ENCODE measurements at regions not wholly inside any gene's neighbourhood (a gene's known extent, or its start where the extent isn't known, plus 50 kb on each side); places are given as distances from the start of the nearest gene placed in this dataset.
"Not testable (repeated sequence)": the region's sequence is repeated elsewhere in the genome, so short reads cannot be mapped to it uniquely, and the experiment has no call there.

DNA sequence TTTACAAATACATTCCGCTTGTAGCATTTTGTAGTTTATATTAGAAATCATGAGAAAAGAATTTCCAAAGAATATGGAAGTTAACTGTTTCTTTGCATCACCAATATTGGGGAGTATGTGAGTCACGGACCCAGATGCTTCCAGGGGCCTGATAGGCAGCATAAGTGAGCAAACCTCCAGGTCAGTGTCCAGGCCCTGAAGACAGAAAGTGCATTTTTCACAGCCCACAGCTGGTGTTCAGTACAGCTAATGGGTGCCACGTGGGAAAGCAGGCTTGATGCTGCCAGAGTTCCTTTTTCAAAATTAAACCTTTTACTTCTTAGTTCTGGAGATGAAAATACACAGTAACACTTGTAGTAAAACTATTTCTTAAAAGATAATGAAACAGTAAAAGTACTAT, 454.4 kb upstream of the ACTBL2 start:
- no peak for DNase-seq

DNA sequence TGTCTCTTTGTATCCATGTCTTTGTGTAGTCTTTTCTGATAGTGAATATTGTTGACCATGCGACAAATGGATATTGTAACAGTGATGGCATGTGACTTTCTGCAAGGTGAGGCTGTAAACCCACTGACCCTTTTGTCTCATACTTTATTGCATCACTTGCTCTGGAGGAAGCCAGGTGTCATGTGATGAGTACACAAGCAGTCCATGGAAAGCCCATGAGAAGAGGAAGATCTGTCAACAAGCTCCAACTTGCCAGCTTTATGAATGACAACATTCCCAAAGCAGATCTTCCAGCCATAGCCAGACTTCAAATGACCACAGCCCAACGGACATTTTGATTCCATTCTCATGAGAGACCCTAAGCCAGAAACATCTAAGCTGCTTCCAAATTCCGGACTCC, 450.1 kb upstream of the ACTBL2 start:
- DNase-seq = no peak

DNA sequence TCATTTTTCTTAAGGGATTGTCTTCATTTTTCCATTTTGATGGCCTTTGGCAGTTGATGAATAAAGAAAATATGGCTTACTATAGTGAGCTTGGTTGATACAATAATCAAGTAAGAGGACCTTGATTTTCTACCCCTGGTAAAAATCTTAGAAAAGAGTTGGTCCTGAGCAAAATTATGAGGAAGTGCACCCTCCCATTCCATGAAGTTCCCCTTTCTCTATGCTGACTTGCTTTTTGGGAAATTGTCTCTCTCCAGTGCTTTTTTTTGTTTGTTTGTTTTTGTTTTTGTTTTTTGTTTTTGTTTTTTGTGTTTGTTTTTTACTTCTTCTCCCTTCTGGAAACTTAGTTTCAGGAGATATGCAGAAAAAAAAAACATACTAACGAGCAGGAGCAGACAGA, 449.2 kb upstream of the ACTBL2 start:
- DNase-seq = no peak

DNA sequence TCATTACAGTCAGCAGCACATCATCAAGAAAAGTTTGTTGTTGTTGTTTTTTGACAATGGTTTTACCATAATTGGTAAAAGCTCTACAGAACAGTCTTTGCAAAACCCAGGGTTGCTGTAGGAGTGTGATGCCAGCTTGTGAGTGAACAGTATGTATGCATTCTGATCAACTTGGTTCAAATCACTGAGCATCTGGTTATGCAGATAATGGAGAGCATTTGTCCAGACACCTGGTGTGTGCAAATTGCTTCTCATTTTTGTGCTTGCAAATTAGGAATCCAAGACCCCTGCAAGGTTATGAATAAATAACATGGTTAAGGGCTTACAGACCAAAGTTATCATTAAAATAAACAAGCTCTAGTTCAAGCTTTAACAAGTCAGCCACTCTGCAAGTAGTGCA, 448.7 kb upstream of the ACTBL2 start:
- DNase-seq = no peak

DNA sequence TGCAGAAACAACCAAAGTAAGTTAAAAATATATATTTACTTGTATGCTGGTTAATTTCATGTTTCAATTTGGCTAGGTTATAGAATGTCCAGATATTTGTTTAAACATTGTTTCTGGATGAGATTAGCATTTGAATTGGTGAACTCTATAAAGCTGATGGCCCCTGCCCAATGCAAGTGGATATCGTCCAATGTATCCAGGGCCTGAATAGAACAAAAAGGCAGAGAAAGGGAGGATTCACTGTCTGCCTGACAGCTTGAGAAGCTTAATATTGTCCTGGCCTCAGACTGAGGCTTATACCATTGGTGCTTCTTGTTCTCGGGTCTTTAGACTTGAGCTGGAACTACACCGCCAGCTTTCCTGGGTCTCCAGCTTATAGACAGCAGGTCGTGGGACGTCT, 446.7 kb upstream of the ACTBL2 start:
- DNase-seq = no peak

DNA sequence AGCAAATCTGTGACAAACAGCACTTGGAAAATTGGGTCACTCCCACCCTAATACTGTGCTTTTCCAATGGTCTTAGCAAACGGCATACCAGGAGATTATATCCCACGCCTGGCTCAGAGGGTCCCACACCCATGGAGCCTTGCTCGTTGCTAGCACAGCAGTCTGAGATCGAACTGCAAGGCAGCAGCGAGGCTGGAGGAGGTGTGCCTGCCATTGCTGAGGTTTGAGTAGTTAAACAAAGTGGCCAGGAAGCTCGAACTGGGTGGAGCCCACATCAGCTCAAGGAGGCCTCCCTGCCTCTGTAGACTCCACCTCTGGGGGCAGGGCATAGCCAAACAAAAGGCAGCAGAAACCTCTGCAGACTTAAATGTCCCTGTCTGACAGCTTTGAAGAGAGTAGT, 440.5 kb upstream of the ACTBL2 start:
- DNase-seq = not testable (repeated sequence)

DNA sequence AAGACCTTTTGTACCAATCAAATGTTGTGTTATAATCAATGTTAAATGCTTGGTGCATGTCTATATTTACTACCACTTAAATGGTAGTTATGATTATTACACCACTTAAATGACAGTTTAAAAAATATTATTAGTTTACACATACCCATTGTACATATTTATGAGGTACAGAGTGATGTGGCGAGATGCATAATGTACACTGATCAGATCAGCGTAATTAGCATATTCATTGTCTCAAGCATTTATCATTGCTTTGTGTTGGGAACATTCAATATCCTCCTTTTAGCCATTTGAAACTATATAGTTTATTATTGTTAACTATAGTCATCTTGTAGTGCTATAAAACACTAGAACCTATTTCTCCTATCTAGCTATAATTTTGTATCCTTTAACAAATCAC, 434.4 kb upstream of the ACTBL2 start:
- no peak for DNase-seq

DNA sequence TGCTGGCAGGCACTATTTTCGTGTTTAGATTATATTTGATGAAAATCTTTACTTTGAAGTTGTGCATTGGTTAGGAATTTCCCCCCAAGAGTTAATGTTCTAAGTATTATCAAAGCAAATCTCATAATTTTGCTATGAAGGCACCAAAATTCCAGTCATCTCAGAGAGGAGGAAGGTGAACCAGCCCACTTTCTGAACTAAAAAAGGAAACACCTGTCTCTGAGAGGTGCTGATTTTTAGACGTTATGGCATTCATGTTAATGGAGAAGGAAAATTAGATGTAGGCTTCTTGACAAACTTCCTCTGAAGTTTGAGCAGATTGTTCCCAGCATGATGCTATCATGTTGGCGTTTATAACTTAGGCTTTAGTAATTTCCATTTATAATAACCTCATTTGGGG, 432.9 kb upstream of the ACTBL2 start:
- no peak for DNase-seq

DNA sequence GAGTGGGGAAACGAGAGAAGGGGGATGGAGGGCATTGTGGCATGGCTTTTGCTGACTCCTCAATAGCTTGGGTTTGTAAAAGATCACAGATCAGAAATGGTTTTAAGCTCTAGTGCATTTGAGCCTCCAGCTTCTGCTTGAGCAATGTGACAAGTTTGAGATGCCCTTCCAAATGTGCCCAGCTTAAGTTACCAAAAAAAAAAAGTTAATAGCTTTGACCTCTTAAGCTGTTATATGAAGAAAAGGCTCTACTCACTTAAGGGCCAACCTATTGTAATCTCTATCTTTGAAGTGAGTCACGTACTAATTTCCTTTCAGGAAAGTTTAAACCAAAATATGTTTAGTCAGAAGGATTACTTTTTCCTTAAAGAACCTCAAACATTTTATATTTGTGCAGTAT, 428.8 kb upstream of the ACTBL2 start:
- no peak for DNase-seq

DNA sequence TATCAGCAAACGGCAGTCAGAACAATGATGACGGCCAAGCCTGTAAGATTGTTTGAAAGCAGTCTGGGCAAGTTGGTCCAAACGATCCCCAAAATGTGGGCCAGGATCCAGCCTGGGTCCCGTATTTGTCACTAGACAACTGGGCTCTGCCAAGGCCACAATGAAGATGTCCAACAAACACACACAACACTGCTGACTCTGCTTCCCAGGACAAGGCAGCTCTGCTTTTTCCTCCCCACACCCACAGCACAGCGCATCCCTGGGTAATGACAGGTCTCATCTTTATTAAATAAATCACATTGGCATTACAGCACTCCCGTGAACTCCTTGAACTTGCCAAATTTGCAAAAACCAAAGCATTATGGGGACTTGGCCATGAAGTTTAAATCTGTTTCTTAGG, 424.1 kb upstream of the ACTBL2 start:
- no peak for DNase-seq

DNA sequence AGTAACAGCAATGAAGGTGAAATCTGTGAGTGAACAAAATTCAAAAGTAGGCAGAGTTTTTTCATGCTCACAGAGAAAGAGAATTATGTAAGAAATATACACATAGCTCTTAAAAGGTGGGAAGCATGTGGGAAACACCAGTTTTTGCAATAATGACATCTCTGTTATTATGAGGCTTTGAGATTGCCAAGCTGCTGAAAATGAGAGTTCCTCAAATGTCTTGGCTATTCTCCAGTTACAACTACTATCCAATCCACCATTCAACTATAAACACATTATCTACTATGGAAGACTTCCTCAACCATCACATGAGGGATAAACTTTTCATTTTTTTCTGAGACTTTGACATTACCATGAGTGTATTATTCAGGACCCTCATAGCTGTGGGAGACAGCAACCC, 420.8 kb upstream of the ACTBL2 start:
- DNase-seq = no peak

DNA sequence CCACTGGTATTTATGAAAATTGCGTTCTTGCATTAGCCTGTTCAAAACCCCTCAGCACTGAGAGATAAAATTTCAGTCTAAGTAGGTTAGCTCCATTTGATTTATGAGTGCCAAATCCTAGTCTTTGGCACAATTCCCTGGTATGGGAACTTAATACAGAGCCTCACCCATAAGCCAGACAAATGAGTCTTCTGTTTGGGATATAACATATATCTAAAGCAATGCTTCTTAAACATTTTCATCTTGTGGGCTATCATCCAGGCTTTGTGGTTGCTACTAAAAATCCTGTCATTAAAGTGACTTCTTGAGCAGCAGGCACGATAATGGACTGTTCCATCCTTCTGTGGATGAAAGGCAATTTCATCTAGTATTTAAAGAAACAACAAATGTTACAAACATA, 419.5 kb upstream of the ACTBL2 start:
- no peak for DNase-seq

DNA sequence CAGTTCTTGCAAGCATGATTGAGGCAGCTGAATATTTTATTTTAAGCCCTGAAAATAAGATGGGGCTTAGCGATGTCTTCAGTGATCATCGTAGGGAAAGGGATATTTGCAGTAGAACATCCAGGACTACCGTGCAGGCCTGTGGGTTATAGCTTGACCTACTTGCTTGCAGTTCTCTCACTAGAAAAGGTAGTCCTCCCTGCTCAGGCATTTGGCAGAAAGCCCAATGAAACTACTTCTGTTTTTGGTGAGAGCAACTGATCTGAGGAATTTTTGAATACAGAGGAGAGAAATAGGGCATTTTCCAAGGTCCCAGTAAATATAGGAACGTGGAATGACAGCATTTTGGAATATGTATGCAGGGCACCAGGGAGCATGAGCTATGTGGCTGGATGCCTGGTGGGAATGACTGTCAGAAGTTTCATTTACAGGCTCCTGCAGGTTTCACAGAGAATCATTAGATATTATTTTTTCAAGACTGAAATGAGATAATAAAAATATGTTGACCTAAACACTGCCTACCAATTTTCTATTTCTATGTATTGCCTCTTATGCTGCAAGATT, 417.9 kb upstream of the ACTBL2 start:
- DNase-seq = no peak

DNA sequence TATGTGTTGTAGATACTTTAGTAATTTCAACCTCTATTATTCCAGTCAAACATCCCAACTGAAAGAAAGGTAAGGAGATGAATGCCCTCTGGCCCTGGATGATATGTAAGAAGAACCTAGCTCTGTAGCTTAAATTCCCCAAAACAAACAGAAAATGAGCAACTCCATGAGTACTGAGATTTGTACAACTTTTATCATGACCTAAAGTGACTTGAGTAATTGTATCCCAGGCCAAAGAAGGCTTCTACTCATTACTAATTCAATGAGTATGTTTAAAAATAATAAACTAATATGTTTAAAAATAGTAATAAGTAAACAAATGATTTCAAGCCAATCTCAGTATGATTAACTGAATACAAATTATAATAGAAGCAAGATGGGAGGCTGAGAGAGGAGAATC, 414.0 kb upstream of the ACTBL2 start:
- no peak for DNase-seq

DNA sequence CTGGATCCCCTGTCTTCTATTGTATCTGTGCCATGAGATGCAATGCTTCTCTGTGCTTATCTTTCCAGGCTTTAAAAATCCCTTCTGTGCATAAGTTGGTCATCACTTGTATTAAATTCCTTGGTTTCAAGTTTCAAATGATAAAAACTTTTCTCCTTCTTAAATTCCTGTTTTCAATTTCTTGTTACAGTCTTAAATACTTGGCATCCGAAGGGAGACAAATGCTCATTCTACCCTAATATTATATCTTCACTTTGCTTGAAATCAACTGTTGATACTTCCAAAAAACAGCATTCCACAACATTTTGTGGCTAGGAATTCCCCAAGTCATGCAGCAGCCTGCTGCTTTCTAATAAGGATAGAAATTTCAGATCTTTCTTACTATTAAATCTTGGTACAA, 413.2 kb upstream of the ACTBL2 start:
- DNase-seq = no peak

DNA sequence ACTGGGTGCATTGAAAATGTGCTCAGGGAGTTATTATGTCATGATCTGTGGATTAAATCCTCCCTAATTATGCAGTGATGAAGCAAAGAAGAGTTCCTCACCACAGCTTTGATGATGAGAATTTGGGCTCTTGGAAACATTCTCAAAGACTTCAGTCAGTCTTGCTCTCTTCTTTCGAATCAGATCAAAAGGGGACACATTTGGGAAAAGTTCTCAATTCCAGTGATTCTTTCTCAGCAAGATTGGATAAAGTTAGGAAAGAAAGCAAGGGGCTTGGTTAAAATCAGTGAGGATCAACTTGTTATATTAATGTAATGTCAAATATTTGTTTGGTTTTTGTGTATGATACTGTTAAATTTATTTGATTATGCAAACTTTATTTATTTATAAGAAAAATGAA, 411.3 kb upstream of the ACTBL2 start:
- DNase-seq = no peak

DNA sequence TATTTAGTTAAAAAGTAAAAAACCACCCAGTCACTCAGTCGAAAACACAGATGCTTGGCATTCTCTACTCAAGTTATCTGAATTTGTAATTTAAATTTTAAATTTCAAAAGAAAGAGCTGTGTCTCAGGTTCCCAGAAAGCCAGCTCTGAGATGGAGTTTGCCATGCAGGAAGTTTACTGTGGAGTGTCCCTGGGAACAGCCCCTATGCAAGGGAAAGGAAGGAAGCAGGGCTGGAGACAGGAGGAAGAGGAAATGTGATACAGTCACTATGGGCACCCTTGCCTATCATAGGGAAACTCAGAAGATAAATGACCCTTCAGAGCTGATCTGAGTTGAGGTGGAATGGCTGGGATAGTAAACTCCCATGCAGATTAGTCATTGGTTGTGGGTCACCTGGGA, 408.8 kb upstream of the ACTBL2 start:
- no peak for DNase-seq

DNA sequence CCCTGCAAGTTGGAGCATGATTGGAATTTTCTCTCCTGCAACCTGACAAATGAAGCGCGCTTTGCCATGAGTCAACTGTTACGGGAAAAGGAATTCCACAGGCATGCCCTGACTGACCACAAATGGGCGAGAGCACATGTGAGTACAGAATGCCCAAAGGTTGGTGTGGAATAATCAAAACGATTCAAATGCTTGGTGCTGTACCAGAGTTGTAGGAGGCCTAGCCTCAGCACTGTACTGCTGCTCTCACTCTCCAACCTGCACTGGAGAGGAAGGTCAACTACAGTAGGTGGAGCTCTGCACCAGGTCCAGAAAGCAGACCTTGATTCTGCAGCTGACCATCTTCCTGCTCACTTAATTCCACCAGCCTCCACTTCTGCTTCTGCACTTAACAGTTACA, 406.9 kb upstream of the ACTBL2 start:
- DNase-seq = no peak

DNA sequence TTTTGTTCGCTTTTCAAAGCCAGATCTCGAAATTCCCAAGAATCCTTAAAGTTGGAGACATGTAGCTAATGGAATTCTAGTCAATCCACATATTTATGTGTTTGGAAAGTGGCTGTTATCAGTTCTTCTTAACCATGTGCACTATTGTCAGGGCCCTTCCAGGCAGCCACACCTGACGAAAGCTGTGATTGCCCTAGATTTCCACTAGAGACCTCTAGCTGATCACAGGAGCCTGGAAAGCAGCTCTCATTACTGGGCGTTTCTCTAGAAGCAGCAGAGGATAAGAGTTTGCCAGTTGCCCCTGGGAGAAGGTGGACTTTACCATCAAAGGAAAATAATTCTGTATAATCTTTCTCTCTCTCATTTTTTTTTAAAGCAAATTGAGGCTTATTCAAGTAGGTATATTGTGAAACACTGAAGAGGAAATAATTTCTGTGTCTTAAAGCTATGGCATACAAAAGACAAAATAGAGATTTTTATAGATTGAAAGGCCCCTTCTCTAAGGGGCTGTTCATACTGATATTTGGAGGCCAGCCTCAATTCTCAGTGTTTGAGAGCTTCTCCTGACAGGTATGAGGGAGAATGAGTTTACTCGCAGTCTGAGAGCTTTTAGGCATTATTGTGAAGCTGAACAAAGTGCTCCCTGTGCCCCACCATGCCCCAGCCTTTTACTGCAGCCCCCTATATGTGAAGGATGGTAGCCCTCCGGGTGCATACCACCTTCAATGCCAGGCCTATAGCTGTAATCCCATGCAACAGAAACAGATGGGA, 405.4 kb upstream of the ACTBL2 start:
- DNase-seq = peak; percentile 16

DNA sequence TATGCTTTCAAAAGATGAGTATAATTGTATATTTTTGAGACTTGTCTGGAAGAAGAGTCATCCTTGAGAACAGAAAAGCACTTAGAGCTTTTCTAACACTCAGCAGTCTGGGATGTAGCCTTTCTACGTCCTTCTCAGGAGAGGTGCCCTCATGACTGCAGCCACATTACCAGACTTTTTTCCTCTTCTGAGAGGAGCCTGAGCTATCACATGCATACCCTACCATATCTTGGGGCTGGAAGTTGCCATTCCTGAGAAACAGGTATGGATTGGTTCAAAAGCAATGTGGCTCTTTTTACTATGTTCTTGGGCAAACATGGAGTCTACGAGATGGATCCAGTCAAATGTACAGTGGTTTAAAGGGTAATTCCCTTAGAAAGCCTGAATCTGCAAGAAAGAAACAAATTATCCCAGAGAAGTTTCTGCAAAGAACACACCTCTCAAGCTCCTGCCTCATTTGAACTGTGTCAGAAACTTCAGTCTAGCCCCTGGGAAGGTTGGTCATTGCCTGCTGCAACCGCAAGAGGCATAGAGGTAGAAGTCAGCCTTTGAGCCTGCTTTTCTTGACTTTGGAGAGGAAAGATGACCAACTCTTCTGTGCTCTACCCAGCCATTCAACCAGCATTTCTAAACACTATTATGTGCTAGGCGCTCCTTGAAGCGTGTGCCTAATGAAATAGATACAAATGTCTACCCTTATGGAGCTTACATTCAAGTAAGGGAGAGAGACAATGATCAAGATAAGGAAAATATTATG, 401.9 kb upstream of the ACTBL2 start:
- DNase-seq = no peak

DNA sequence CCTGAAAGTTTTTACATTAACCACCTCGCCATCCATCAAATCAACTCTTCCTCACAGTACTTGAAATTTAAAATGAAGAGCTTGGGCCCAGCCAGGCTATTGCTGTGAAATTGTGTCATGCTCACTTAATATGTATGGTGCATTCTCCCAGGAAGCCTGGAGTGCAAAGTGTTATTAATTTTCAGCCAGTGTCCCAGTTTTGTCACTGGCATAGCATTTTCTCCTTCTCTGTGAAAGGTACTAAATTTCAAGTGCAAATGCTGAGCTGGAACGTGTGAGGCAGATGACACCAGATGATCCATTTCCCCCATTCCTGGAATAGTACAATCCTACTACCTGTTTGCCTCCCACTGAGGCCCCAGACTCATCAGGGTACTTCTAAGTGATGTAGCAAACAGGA, 397.6 kb upstream of the ACTBL2 start:
- no peak for DNase-seq

DNA sequence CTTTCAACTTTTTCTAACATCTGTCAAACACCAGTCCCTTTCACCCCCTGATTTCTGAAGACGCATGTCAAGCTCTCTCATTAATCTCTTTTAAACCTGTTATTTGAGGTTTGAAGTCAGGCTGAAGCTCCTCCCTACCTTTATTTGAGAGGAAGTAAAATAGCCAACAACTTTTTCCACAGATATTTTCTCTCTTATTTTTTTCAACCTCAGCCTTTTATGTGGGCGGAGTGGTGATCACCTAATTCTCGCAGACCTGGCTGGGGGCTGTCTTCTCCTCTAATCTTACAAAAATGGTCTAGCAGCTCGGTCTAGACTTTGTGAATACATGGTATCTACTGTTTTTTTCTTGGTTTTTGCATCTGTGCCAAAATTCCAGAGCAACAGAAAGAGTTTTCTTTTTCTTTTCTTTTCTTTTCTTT, 395.7 kb upstream of the ACTBL2 start:
- no peak for DNase-seq

DNA sequence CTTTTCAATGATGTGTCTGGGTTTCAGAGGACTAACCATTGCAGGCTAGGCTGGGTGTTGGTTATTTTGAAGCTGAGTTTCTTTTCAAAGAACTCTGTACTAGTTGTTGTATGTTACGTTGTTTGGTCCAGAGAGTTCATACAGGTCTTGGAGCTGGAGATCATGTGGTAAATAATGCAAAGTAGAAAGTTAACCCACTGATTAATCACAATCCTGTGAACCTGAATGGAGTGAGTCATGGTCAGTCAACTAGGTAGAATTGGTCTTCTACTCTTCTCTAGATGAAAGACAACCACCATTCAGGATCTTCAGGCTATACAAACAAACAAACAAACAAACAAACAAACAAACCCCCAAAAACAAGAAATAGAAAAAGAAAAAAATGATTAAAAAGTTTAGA, 388.9 kb upstream of the ACTBL2 start:
- DNase-seq = no peak

DNA sequence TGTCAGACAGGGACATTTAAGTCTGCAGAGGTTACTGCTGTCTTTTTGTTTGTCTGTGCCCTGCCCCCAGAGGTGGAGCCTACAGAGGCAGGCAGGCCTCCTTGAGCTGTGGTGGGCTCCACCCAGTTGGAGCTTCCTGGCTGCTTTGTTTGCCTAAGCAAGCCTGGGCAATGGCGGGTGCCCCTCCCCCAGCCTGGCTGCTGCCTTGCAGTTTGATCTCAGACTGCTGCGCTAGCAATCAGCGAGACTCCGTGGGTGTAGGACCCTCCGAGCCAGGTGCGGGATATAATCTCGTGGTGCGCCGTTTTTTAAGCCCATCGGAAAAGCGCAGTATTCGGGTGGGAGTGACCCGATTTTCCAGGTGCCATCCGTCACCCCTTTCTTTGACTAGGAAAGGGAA, 387.7 kb upstream of the ACTBL2 start:
- DNase-seq = not testable (repeated sequence)

Data from NCI-H524 treated with DMSO at 0.1 percent for 48 hours (cell line).